ENCODE measurements at regions not wholly inside any gene's neighbourhood (a gene's known extent, or its start where the extent isn't known, plus 50 kb on each side); places are given as distances from the start of the nearest gene placed in this dataset.

DNA sequence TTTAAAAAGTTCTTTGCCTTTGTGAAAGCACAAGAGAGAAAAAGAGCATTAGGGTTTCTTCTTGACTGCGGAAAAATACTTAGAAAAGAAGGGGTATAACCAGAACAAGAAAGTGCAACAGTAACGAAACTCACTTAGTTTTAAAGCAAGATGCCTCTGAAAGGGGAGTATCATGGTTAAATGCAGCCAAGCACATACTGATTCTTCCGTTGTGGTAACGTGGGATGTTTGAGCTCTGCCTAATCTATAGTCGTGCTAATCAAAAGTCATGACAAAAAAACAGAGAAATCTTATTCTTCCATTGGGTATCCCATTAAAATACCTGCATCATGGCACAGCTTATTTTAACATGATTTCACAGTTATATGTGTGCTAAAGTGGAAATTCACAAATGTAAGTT lies 187.8 kb upstream of the LRFN5 start:
- H3K4me3 ChIP-seq, result no peak overlapping the region
- FAIRE-seq, result no peak
- POLR2A ChIA-PET, result no interaction called here

DNA sequence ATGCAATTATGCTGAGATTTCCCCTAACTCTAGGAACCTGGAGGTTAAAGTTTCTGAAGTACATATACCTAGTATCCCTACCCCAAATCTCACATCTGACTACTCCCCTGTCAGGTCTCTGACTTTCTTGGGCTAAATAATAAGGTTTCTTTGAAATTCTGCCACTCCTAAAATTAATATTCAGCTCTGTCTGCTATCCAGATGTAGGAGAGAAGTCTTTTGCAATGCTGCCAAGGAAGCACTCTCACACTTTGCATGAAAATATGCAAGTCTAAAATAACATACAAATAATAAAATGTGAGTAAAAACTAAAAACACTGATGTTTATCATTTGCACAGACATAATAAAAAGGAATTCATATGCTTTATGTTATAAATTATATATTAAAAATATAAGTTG lies 196.9 kb upstream of the LRFN5 start:
- CTCF ChIA-PET, result interaction anchor here (0.7 to 1.2 kb wide), 2 partner anchors 32 to 191 kb away, joined by 3 to 4 read pairs; no protein-coding TSS in a partner anchor

More for the DNA sequence above, 187.8 kb upstream of the LRFN5 start:
- WGBS (ENCODE audit: missing lambda C conversion rate), result 25% methylated on average over 5 of the region's 5 CpGs
- TF ChIP-seq MAFK (IDR thresholded peaks at IDR 0.05; ENCODE audit: partially characterized antibody) (no peak), KDM5A (IDR thresholded peaks at IDR 0.05) (no peak), RNF2 (IDR thresholded peaks at IDR 0.05; ENCODE audit: borderline replicate concordance, low read depth) (no peak), RARB (CRISPR knock-in tag; IDR thresholded peaks at IDR 0.05) (no peak)
- ATAC-seq (no peak), DNase-seq (ENCODE audit: low read depth in 1 of 2, low spot score in 1 of 2) (no peak)
- Histone ChIP-seq H3K9me3 (no peaks in the 10 kb centered on the region), H3K27ac (no peak overlapping the region), H3K4me2 (no peak overlapping the region), H3K4me1 (no peaks in the 10 kb centered on the region)
- CTCF ChIA-PET, result no interaction called here

More for the DNA sequence above, 196.9 kb upstream of the LRFN5 start:
- Histone ChIP-seq H3K4me3 (no peak overlapping the region), H3K4me1 (no peaks in the 10 kb centered on the region), H3K9me3 (no peaks in the 10 kb centered on the region), H3K27ac (no peak overlapping the region), H3K4me2 (no peak overlapping the region)
- no peak for ATAC-seq
- no peak for FAIRE-seq
- DNase-seq (ENCODE audit: low read depth in 1 of 2, low spot score in 1 of 2), result no peak
- TF ChIP-seq HOXB13 (CRISPR knock-in tag; IDR thresholded peaks at IDR 0.05; ENCODE audit: low read depth) (no peak), POLR2AphosphoS2 (conservative IDR thresholded peaks at IDR 0.05; ENCODE audit: low read length) (no peak), KDM5A (IDR thresholded peaks at IDR 0.05) (no peak), NPAS2 (CRISPR knock-in tag; IDR thresholded peaks at IDR 0.05; ENCODE audit: borderline replicate concordance) (no peak), NR3C1 (IDR thresholded peaks at IDR 0.05) (no peak), HDAC2 (IDR thresholded peaks at IDR 0.05) (no peak), SMC3 (IDR thresholded peaks at IDR 0.05) (no peak), JUN (IDR thresholded peaks at IDR 0.05) (no peak), PHF8 (IDR thresholded peaks at IDR 0.05; ENCODE audit: borderline replicate concordance, low read depth) (no peak), SREBF2 (IDR thresholded peaks at IDR 0.05) (no peak), MAZ (IDR thresholded peaks at IDR 0.05; ENCODE audit: borderline replicate concordance, low read depth, low read length) (no peak), HOXB5 (CRISPR knock-in tag; IDR thresholded peaks at IDR 0.05) (no peak), CHD2 (IDR thresholded peaks at IDR 0.05; ENCODE audit: low read length, partially characterized antibody) (no peak)
- TF ChIP-seq, protein P1, sequence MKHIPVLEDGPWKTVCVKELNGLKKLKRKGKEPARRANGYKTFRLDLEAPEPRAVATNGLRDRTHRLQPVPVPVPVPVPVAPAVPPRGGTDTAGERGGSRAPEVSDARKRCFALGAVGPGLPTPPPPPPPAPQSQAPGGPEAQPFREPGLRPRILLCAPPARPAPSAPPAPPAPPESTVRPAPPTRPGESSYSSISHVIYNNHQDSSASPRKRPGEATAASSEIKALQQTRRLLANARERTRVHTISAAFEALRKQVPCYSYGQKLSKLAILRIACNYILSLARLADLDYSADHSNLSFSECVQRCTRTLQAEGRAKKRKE (CRISPR knock-in tag; IDR thresholded peaks at IDR 0.05; ENCODE audit: low read depth), result no peak
- TF ChIP-seq, protein P2, sequence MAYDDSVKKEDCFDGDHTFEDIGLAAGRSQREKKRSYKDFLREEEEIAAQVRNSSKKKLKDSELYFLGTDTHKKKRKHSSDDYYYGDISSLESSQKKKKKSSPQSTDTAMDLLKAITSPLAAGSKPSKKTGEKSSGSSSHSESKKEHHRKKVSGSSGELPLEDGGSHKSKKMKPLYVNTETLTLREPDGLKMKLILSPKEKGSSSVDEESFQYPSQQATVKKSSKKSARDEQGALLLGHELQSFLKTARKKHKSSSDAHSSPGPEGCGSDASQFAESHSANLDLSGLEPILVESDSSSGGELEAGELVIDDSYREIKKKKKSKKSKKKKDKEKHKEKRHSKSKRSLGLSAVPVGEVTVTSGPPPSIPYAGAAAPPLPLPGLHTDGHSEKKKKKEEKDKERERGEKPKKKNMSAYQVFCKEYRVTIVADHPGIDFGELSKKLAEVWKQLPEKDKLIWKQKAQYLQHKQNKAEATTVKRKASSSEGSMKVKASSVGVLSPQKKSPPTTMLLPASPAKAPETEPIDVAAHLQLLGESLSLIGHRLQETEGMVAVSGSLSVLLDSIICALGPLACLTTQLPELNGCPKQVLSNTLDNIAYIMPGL (CRISPR knock-in tag; IDR thresholded peaks at IDR 0.05; ENCODE audit: borderline replicate concordance), result no peak
- TF ChIP-seq, protein P3, sequence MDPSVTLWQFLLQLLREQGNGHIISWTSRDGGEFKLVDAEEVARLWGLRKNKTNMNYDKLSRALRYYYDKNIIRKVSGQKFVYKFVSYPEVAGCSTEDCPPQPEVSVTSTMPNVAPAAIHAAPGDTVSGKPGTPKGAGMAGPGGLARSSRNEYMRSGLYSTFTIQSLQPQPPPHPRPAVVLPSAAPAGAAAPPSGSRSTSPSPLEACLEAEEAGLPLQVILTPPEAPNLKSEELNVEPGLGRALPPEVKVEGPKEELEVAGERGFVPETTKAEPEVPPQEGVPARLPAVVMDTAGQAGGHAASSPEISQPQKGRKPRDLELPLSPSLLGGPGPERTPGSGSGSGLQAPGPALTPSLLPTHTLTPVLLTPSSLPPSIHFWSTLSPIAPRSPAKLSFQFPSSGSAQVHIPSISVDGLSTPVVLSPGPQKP (IDR thresholded peaks at IDR 0.05; ENCODE audit: low read depth, low read length), result no peak
- TF ChIP-seq, protein P4, sequence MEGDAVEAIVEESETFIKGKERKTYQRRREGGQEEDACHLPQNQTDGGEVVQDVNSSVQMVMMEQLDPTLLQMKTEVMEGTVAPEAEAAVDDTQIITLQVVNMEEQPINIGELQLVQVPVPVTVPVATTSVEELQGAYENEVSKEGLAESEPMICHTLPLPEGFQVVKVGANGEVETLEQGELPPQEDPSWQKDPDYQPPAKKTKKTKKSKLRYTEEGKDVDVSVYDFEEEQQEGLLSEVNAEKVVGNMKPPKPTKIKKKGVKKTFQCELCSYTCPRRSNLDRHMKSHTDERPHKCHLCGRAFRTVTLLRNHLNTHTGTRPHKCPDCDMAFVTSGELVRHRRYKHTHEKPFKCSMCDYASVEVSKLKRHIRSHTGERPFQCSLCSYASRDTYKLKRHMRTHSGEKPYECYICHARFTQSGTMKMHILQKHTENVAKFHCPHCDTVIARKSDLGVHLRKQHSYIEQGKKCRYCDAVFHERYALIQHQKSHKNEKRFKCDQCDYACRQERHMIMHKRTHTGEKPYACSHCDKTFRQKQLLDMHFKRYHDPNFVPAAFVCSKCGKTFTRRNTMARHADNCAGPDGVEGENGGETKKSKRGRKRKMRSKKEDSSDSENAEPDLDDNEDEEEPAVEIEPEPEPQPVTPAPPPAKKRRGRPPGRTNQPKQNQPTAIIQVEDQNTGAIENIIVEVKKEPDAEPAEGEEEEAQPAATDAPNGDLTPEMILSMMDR (IDR thresholded peaks at IDR 0.05), result no peak
- TF ChIP-seq, protein P5, sequence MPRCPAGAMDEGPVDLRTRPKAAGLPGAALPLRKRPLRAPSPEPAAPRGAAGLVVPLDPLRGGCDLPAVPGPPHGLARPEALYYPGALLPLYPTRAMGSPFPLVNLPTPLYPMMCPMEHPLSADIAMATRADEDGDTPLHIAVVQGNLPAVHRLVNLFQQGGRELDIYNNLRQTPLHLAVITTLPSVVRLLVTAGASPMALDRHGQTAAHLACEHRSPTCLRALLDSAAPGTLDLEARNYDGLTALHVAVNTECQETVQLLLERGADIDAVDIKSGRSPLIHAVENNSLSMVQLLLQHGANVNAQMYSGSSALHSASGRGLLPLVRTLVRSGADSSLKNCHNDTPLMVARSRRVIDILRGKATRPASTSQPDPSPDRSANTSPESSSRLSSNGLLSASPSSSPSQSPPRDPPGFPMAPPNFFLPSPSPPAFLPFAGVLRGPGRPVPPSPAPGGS (IDR thresholded peaks at IDR 0.05), result no peak
- POLR2A ChIA-PET, result no interaction called here

Data from A549 (cell line).